ENCODE measurements at regions not wholly inside any gene's neighbourhood (a gene's known extent, or its start where the extent isn't known, plus 50 kb on each side); places are given as distances from the start of the nearest gene placed in this dataset.

DNA sequence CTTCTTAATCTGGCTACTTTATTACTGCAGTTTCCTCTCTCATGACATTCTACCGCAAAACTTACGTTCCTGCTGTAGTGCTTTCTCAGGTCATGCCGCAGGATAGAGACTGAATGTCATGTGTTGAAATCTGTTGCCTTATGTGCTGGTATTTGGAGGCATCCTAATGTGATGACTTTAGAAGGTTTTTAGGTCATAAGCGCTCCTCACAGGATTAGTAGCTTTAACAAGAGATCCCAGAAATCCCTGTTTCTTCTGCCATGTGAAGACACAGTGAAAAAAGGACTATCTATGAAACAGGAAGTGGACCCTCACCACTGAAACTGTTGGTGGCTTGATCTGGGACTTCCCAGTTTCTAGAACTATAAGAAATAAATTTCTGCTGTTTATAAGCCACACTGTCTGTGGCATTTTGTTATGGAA is 209.3 kb downstream of the LACC1 start:
- Histone ChIP-seq H3K36me3 (ENCODE audit: insufficient read depth, low read length) (no peaks in the 10 kb centered on the region), H3K4me2 (ENCODE audit: low read length) (no peak overlapping the region), H3K4me1 (ENCODE audit: insufficient read depth, low read length, poor library complexity, severe bottlenecking) (peaks cover 6% of the 10 kb centered on the region), H4K20me1 (ENCODE audit: insufficient read depth, low read length) (no peaks in the 10 kb centered on the region), H3K4me3 (ENCODE audit: low read depth, low read length, poor library complexity, severe bottlenecking) (no peak overlapping the region), H3K9me3 (ENCODE audit: low read length) (no peaks in the 10 kb centered on the region), H3K79me2 (ENCODE audit: insufficient read depth, low read depth, low read length) (no peaks in the 10 kb centered on the region), H3K27ac (ENCODE audit: low read depth, low read length, poor library complexity, severe bottlenecking) (no peak overlapping the region), H2AFZ (ENCODE audit: low read length) (no peak overlapping the region), H3K9me2 (ENCODE audit: insufficient read depth, low read length) (no peaks in the 10 kb centered on the region)
- POLR2A ChIA-PET: interaction anchor here (0.9 kb wide), 1 partner anchor 13 kb away, joined by 3 read pairs; no protein-coding TSS in a partner anchor
- intact Hi-C loops (cut with micrococcal nuclease; ENCODE audit: unreplicated experiment): no loop called here
- CTCF ChIA-PET (ENCODE audit: unreplicated experiment): no interaction called here
- no peak for DNase-seq (ENCODE audit: low spot score)
- TF ChIP-seq, protein P1, sequence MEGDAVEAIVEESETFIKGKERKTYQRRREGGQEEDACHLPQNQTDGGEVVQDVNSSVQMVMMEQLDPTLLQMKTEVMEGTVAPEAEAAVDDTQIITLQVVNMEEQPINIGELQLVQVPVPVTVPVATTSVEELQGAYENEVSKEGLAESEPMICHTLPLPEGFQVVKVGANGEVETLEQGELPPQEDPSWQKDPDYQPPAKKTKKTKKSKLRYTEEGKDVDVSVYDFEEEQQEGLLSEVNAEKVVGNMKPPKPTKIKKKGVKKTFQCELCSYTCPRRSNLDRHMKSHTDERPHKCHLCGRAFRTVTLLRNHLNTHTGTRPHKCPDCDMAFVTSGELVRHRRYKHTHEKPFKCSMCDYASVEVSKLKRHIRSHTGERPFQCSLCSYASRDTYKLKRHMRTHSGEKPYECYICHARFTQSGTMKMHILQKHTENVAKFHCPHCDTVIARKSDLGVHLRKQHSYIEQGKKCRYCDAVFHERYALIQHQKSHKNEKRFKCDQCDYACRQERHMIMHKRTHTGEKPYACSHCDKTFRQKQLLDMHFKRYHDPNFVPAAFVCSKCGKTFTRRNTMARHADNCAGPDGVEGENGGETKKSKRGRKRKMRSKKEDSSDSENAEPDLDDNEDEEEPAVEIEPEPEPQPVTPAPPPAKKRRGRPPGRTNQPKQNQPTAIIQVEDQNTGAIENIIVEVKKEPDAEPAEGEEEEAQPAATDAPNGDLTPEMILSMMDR (conservative IDR thresholded peaks at IDR 0.05; ENCODE audit: low read length): no peak
- TF ChIP-seq EZH2phosphoT487 (IDR thresholded peaks at IDR 0.05; ENCODE audit: borderline replicate concordance, low read depth, low read length): no peak
- BruUV-seq (replicated peaks): no TSS peak

DNA sequence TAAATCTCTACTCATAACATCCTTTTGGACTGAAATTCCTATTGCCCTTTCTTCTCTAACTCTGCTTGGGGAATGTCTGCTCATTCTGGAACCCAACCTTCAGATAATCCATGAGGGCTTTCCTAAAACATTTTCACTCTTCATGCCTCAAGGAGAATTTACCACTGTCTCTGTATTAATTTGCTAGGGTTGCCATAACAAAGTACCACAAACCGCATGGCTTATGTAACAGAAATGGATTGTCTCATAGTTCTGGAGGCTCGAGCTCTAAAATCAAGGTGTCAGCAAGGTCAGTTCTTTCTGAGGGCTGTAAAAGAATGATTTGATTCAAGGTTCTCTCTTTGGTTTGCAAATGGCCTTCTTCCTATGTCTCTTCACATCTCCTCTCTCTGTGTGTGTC is 209.7 kb downstream of the LACC1 start:
- CTCF ChIA-PET (ENCODE audit: unreplicated experiment): no interaction called here
- Histone ChIP-seq H4K20me1 (ENCODE audit: insufficient read depth, low read length) (no peaks in the 10 kb centered on the region), H3K4me3 (ENCODE audit: low read depth, low read length, poor library complexity, severe bottlenecking) (no peak overlapping the region), H3K4me1 (ENCODE audit: insufficient read depth, low read length, poor library complexity, severe bottlenecking) (peaks cover 6% of the 10 kb centered on the region), H3K4me2 (ENCODE audit: low read length) (no peak overlapping the region), H2AFZ (ENCODE audit: low read length) (no peak overlapping the region), H3K9me3 (ENCODE audit: low read length) (no peaks in the 10 kb centered on the region), H3K9me2 (ENCODE audit: insufficient read depth, low read length) (no peaks in the 10 kb centered on the region), H3K36me3 (ENCODE audit: insufficient read depth, low read length) (no peaks in the 10 kb centered on the region), H3K27ac (ENCODE audit: low read depth, low read length, poor library complexity, severe bottlenecking) (no peak overlapping the region), H3K79me2 (ENCODE audit: insufficient read depth, low read depth, low read length) (no peaks in the 10 kb centered on the region)
- intact Hi-C loops (cut with micrococcal nuclease; ENCODE audit: unreplicated experiment): no loop called here
- POLR2A ChIA-PET: interaction anchor here (0.9 kb wide), 1 partner anchor 12 kb away, joined by 3 read pairs; no protein-coding TSS in a partner anchor
- no TSS peak for BruUV-seq (replicated peaks)
- TF ChIP-seq, protein P1 (conservative IDR thresholded peaks at IDR 0.05; ENCODE audit: low read length): no peak
- no peak for DNase-seq (ENCODE audit: low spot score)

DNA sequence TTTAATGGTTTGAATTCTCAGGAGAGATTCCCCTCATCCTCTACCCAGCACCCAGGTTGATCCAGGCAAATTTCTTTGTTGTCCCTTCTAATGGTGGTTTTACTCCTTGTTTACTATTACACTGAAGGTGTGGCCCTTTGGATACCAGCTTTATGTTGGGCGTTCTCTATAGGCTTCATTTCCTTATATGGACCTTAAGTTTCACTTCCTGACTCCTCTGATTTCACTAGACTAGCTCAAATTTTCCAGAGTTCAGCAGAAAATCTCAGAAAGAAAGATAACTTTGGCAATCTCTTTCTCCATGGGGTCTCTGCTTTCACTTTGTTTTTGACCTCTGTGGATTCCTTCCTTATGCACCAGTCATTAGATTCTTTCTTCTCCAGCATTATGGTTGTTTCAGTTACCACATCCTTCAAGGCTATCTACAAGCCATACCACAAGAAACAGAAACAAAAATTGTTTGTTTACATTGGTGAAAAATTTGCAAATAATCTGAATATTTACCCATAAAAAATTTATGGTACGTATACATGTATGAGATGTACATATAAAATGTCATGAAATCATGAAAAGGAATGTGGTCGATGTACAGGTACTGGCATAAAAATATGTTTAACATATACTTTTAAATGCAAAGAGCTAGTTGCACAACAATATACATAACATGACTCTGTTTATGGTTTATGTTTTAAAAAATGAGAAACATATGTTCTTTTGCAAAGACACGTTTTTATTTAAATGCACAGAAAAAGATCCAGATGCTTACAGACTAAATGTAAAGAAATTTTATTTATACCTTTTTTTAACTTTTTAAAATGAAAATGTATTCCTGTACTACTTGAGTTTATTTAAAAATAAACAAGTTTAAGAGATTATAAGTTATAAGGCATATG is 212.6 kb downstream of the LACC1 start:
- BruUV-seq (replicated peaks): no TSS peak
- no peak overlapping the region for H3K4me3 ChIP-seq (ENCODE audit: low read depth, low read length, poor library complexity, severe bottlenecking)
- peaks cover 4% of the 10 kb centered on the region; the same call in 1 of the 2 replicates for H3K9me2 ChIP-seq (ENCODE audit: insufficient read depth, low read length)
- H3K4me2 ChIP-seq (ENCODE audit: low read length): no peak overlapping the region
- H2AFZ ChIP-seq (ENCODE audit: low read length): no peak overlapping the region
- intact Hi-C loops (cut with micrococcal nuclease; ENCODE audit: unreplicated experiment): no loop called here
- no peaks in the 10 kb centered on the region for H4K20me1 ChIP-seq (ENCODE audit: insufficient read depth, low read length)
- POLR2A ChIA-PET: no interaction called here
- no peaks in the 10 kb centered on the region for H3K9me3 ChIP-seq (ENCODE audit: low read length)
- no peaks in the 10 kb centered on the region for H3K36me3 ChIP-seq (ENCODE audit: insufficient read depth, low read length)
- TF ChIP-seq, protein P1 (conservative IDR thresholded peaks at IDR 0.05; ENCODE audit: low read length): no peak
- TF ChIP-seq EZH2phosphoT487 (IDR thresholded peaks at IDR 0.05; ENCODE audit: borderline replicate concordance, low read depth, low read length): no peak
- H3K27ac ChIP-seq (ENCODE audit: low read depth, low read length, poor library complexity, severe bottlenecking): no peak overlapping the region
- CTCF ChIA-PET (ENCODE audit: unreplicated experiment): no interaction called here
- DNase-seq (ENCODE audit: low spot score): no peak
- peaks cover 6% of the 10 kb centered on the region for H3K4me1 ChIP-seq (ENCODE audit: insufficient read depth, low read length, poor library complexity, severe bottlenecking)
- H3K79me2 ChIP-seq (ENCODE audit: insufficient read depth, low read depth, low read length): no peaks in the 10 kb centered on the region

Data from OCI-LY7 (cell line).